IMR-90 (cell line): ENCODE measurements at regions not wholly inside any gene's neighbourhood (a gene's known extent, or its start where the extent isn't known, plus 50 kb on each side); places are given as distances from the start of the nearest gene placed in this dataset.

Experiments
- ATAC-seq: fragments of 200-7000 bp; cut with Tn5 transposase; 2 replicates; pipeline ENCODE4 v1.9.1; 2020; ENCODE audit warnings: low read depth, mild to moderate bottlenecking, moderate library complexity
- BruUV-seq: library from RNA; stranded (reverse); fragments of 400-500 nt; replicated peaks from 2 replicates; lab custom pipeline; 2021; lab: Mats Ljungman, UMichigan
- CTCF ChIA-PET: fragments of 300-600 bp; formaldehyde crosslinking; extraction: SDS; loops from one replicate; lab custom pipeline; 2021; ENCODE audit warnings: antibody characterized with exemption; lab: Yijun Ruan, JAX
- POLR2A ChIA-PET: fragments of 300-600 bp; sonication (Branson Sonifier 250); formaldehyde crosslinking; loops from one replicate; lab custom pipeline; 2022; ENCODE audit warnings: antibody characterized with exemption; ENCODE audit not compliant: unreplicated experiment; lab: Charles Lee
- DNase-seq: peaks from one replicate; pipeline ENCODE4 v3.0.0; 2013
- H2AFZ ChIP-seq: replicated peaks from 2 replicates; pipeline ENCODE3; 2013; ENCODE audit warnings: low read length, mild to moderate bottlenecking; ENCODE audit not compliant: poor library complexity
- H2AK5ac ChIP-seq: 2 replicates; pipeline ENCODE4 v1.6.1; 2013; ENCODE audit warnings: low read depth, low read length, inconsistent platforms
- H2AK9ac ChIP-seq: replicated peaks from 2 replicates; pipeline ENCODE3; 2013; ENCODE audit warnings: mild to moderate bottlenecking, low read depth, low read length, moderate library complexity; ENCODE audit not compliant: poor library complexity
- H2BK120ac ChIP-seq: 2 replicates; pipeline ENCODE4 v1.6.1; 2013; ENCODE audit warnings: low read depth, low read length, inconsistent platforms
- H2BK15ac ChIP-seq: 3 replicates; pipeline ENCODE4 v1.6.1; 2013; ENCODE audit warnings: low read depth, low read length, inconsistent platforms
- H2BK20ac ChIP-seq: 2 replicates; pipeline ENCODE4 v1.6.1; 2013; ENCODE audit warnings: low read depth, mild to moderate bottlenecking, inconsistent platforms, low read length, moderate library complexity
- H2BK5ac ChIP-seq: 2 replicates; pipeline ENCODE4 v1.6.1; 2013; ENCODE audit warnings: mild to moderate bottlenecking, low read depth, low read length, inconsistent platforms; ENCODE audit not compliant: poor library complexity, severe bottlenecking
- H3K14ac ChIP-seq: replicated peaks from 2 replicates; pipeline ENCODE4 v1.6.1; 2013; ENCODE audit warnings: low read depth, low read length, inconsistent platforms
- H3K18ac ChIP-seq: 2 replicates; pipeline ENCODE4 v1.6.1; 2013; ENCODE audit warnings: low read depth, low read length, control low read depth
- H3K23ac ChIP-seq: 2 replicates; pipeline ENCODE4 v1.6.1; 2013; ENCODE audit warnings: low read depth, low read length, inconsistent platforms
- H3K27ac ChIP-seq: 2 replicates; pipeline ENCODE4 v1.5.1; 2013; ENCODE audit warnings: mild to moderate bottlenecking, control low read depth, low read length; ENCODE audit not compliant: insufficient read depth
- H3K27me3 ChIP-seq: 2 replicates; pipeline ENCODE4 v1.6.1; 2013; ENCODE audit warnings: low read length; ENCODE audit not compliant: control insufficient read depth, insufficient read depth
- H3K36me3 ChIP-seq: 2 replicates; pipeline ENCODE4 v1.6.1; 2013; ENCODE audit warnings: low read length, mixed read lengths; ENCODE audit not compliant: control insufficient read depth, insufficient read depth
- H3K4ac ChIP-seq: 2 replicates; pipeline ENCODE4 v1.6.1; 2013; ENCODE audit warnings: low read depth, low read length, inconsistent platforms
- H3K4me1 ChIP-seq: 2 replicates; pipeline ENCODE4 v1.6.1; 2013; ENCODE audit warnings: low read length, mixed read lengths; ENCODE audit not compliant: control insufficient read depth, insufficient read depth
- H3K4me2 ChIP-seq: 2 replicates; pipeline ENCODE4 v1.6.1; 2013; ENCODE audit warnings: low read depth, mild to moderate bottlenecking, control low read depth, low read length, moderate library complexity
- H3K4me3 ChIP-seq: 2 replicates; pipeline ENCODE4 v1.5.1; 2013; ENCODE audit warnings: low read depth, mild to moderate bottlenecking, control low read depth, low read length, moderate library complexity; ENCODE audit not compliant: insufficient read depth
- H3K56ac ChIP-seq: 2 replicates; pipeline ENCODE4 v1.6.1; 2013; ENCODE audit warnings: low read length, inconsistent platforms; ENCODE audit not compliant: insufficient read depth; ENCODE audit errors: extremely low read depth
- H3K79me1 ChIP-seq, 2 experiments: 2 replicates each; pipeline ENCODE4 v1.6.1; 2013; ENCODE audit warnings: low read length in 2 of 2, inconsistent platforms in 1 of 2, low read depth in 1 of 2
- H3K9ac ChIP-seq: 2 replicates; pipeline ENCODE4 v1.6.1; 2013; ENCODE audit warnings: low read depth, low read length, control low read depth
- H3K9me1 ChIP-seq: 2 replicates; pipeline ENCODE4 v1.6.1; 2013; ENCODE audit warnings: low read length, inconsistent platforms; ENCODE audit not compliant: insufficient read depth
- H3K9me3 ChIP-seq: 2 replicates; pipeline ENCODE4 v1.6.1; 2013; ENCODE audit warnings: low read length; ENCODE audit not compliant: control insufficient read depth, insufficient read depth
- H4K20me1 ChIP-seq: 2 replicates; pipeline ENCODE4 v1.6.1; 2013; ENCODE audit warnings: low read length, inconsistent platforms; ENCODE audit not compliant: insufficient read depth
- H4K5ac ChIP-seq: 2 replicates; pipeline ENCODE4 v1.6.1; 2013; ENCODE audit warnings: mild to moderate bottlenecking, low read depth, low read length, control low read depth
- H4K8ac ChIP-seq, 2 experiments: 2 replicates each; pipeline ENCODE4 v1.6.1; 2013; ENCODE audit warnings: low read depth in 2 of 2, low read length in 2 of 2, control low read depth in 1 of 2, inconsistent platforms in 1 of 2
- H4K91ac ChIP-seq: 2 replicates; pipeline ENCODE4 v1.6.1; 2013; ENCODE audit warnings: low read depth, low read length, inconsistent platforms; ENCODE audit not compliant: insufficient read depth
- MXI1 ChIP-seq: IDR thresholded peaks from 2 replicates; pipeline ENCODE4 v1.6.1; 2012; ENCODE audit warnings: low read depth, mild to moderate bottlenecking, low read length, moderate library complexity, borderline replicate concordance
- SMC3 ChIP-seq: fragments of 150-350 bp; IDR thresholded peaks from 2 replicates; pipeline ENCODE4 v1.6.1; 2016; ENCODE audit warnings: low read depth, mild to moderate bottlenecking, antibody characterized with exemption, low read length, moderate library complexity
- WGBS, 2 experiments: methylation state at CpG; one replicate each; pipeline versions ENCODE4 v1.1.5 to v1.1.7; 2013; ENCODE audit warnings: missing lambda C conversion rate in 2 of 2; ENCODE audit not compliant: insufficient read length in 1 of 2; ENCODE audit errors: extremely low coverage in 2 of 2; 5-methylcytosine and 5-hydroxymethylcytosine counted together
- dilution Hi-C: fragments of 300-500 bp; cut with HindIII; formaldehyde crosslinking; loops from one replicate; pipeline ENCODE4 v1.14.3; 2018; ENCODE audit warnings: low sequenced_read_pairs; ENCODE audit not compliant: unreplicated experiment
- in situ Hi-C: fragments of 300-500 bp; cut with MboI; formaldehyde crosslinking; loops from 3 replicates; pipeline ENCODE4 v1.14.3; 2019; ENCODE audit warnings: low sequenced_read_pairs, inconsistent platforms, mixed read lengths
- intact Hi-C: fragments of 100-400 bp; cut with micrococcal nuclease; formaldehyde crosslinking; loops from 2 replicates; pipeline ENCODE4 v1.10.0; 2022

GRCh38 chr3:116947809-116948208 lies 238.2 kb downstream of the TUSC7 start:
- intact Hi-C loops = no loop called here
- CTCF ChIA-PET = no interaction called here
- H3K79me1 ChIP-seq = no peaks in the 10 kb centered on the region

More at GRCh38 chr3:116947809-116948208, 238.2 kb downstream of the TUSC7 start:
- no peaks in the 10 kb centered on the region for H3K4me1 ChIP-seq
- H3K9ac ChIP-seq = no peak overlapping the region
- POLR2A ChIA-PET = no interaction called here
- H3K18ac ChIP-seq = no peak overlapping the region
- no peaks in the 10 kb centered on the region for H3K9me1 ChIP-seq
- no peak overlapping the region for H3K4me2 ChIP-seq
- no peak overlapping the region for H2BK20ac ChIP-seq
- WGBS, 2 experiments = no CpG with 5 or more reads among the region's 3 CpGs
- H3K36me3 ChIP-seq = no peaks in the 10 kb centered on the region
- H3K56ac ChIP-seq = no peak overlapping the region
- H2BK5ac ChIP-seq = no peak overlapping the region
- H4K5ac ChIP-seq = no peak overlapping the region
- H3K4me3 ChIP-seq = no peak overlapping the region
- in situ Hi-C loops (no loop called here), dilution Hi-C loops (no loop called here)
- no peak overlapping the region for H3K4ac ChIP-seq
- no peak overlapping the region for H2BK120ac ChIP-seq
- no peak overlapping the region for H4K8ac ChIP-seq
- H2AFZ ChIP-seq = no peak overlapping the region
- no peak overlapping the region for H2AK5ac ChIP-seq
- H3K27ac ChIP-seq = no peak overlapping the region
- H3K27me3 ChIP-seq = no peaks in the 10 kb centered on the region
- TF ChIP-seq SMC3 = no peak
- TF ChIP-seq MXI1 = no peak
- H2AK9ac ChIP-seq = no peak overlapping the region
- H3K14ac ChIP-seq = no peak overlapping the region
- H3K23ac ChIP-seq = no peak overlapping the region
- H2BK15ac ChIP-seq = no peak overlapping the region
- no peaks in the 10 kb centered on the region for H4K20me1 ChIP-seq
- DNase-seq (no peak), ATAC-seq (no peak)
- BruUV-seq = no TSS peak
- H3K9me3 ChIP-seq = no peaks in the 10 kb centered on the region
- no peak overlapping the region for H4K91ac ChIP-seq
